Body of pancreas (tissue), 4 donors: ENCODE measurements at regions not wholly inside any gene's neighbourhood (a gene's known extent, or its start where the extent isn't known, plus 50 kb on each side); places are given as distances from the start of the nearest gene placed in this dataset.

Source experiments
- POLR2A ChIP-seq, 3 donors: fragments of 450-650 bp; IDR thresholded peaks; one replicate each; pipeline ENCODE4 v1.6.1; 2016; ENCODE audit warnings: antibody characterized with exemption in 3 of 3, mild to moderate bottlenecking in 2 of 3
- TF ChIP-seq, protein P1 (sequence below), 7 experiments: fragments of 450-650 bp in 4 of 7; fragments of 200-600 bp in 3 of 7; sonication (generic) in 3 of 7; IDR thresholded peaks; one replicate each; pipeline ENCODE4 v1.5.1; 2016 to 2019; ENCODE audit warnings: antibody characterized with exemption in 7 of 7

DNA sequence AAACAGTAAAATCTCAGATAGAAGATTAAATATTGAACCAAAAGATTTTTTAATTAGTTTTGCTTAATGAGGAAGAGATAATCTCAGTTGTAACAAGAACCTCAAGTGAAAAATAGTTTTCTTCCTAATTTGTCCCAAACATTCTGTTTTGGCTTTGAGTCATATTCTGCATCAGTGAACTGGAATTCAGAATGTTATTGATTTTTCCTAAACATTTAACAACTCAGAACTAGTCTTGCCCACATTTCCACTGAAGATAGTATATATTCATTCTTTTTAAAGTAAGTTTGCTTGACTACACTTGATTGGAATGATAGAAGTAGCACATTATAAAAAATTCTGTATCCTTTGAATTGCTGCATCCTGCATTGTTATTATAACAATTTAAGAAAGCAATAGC, 85.7 kb upstream of the UGP2 start:
- TF ChIP-seq, protein P1, sequence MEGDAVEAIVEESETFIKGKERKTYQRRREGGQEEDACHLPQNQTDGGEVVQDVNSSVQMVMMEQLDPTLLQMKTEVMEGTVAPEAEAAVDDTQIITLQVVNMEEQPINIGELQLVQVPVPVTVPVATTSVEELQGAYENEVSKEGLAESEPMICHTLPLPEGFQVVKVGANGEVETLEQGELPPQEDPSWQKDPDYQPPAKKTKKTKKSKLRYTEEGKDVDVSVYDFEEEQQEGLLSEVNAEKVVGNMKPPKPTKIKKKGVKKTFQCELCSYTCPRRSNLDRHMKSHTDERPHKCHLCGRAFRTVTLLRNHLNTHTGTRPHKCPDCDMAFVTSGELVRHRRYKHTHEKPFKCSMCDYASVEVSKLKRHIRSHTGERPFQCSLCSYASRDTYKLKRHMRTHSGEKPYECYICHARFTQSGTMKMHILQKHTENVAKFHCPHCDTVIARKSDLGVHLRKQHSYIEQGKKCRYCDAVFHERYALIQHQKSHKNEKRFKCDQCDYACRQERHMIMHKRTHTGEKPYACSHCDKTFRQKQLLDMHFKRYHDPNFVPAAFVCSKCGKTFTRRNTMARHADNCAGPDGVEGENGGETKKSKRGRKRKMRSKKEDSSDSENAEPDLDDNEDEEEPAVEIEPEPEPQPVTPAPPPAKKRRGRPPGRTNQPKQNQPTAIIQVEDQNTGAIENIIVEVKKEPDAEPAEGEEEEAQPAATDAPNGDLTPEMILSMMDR (IDR thresholded peaks at IDR 0.05): no peak
- no peak for TF ChIP-seq POLR2A (IDR thresholded peaks at IDR 0.05)
